Tibial artery (tissue), 4 donors: ENCODE measurements at regions not wholly inside any gene's neighbourhood (a gene's known extent, or its start where the extent isn't known, plus 50 kb on each side); places are given as distances from the start of the nearest gene placed in this dataset.

Experiments used
- DNase-seq, 2 donors: peaks; one replicate each; pipeline ENCODE4 v3.0.0-alpha.2; 2019
- H3K27ac ChIP-seq, 2 donors: fragments of 200-600 bp; sonication (generic) in 1 of 2; 1 replicate in 1 of 2; 2 replicates in 1 of 2; pipeline ENCODE4 v1.5.1; 2018 to 2019; ENCODE audit warnings: mild to moderate bottlenecking in 1 of 2
- H3K27me3 ChIP-seq, 2 donors: fragments of 200-600 bp; sonication (generic) in 1 of 2; one replicate each; pipeline versions ENCODE4 v1.5.1 to v1.6.0; 2016 to 2019
- H3K36me3 ChIP-seq, 3 donors: fragments of 200-600 bp; sonication (generic) in 2 of 3; one replicate each; pipeline ENCODE4 v1.5.1; 2016 to 2019; ENCODE audit warnings: mild to moderate bottlenecking in 2 of 3
- H3K4me1 ChIP-seq, 4 donors: fragments of 200-600 bp; sonication (generic) in 2 of 4; 1 replicate in 3 of 4; 2 replicates in 1 of 4; pipeline ENCODE4 v1.5.1; 2016 to 2019
- H3K4me3 ChIP-seq, 2 donors: fragments of 200-600 bp; sonication (generic) in 1 of 2; 1 replicate in 1 of 2; 2 replicates in 1 of 2; pipeline ENCODE4 v1.5.1; 2018 to 2019; ENCODE audit warnings: mild to moderate bottlenecking in 2 of 2
- H3K9me3 ChIP-seq, 3 donors: fragments of 200-600 bp; sonication (generic) in 1 of 3; one replicate each; pipeline ENCODE4 v1.5.1; 2016 to 2019
- CTCF ChIP-seq, 2 experiments: fragments of 200-600 bp in 1 of 2; fragments of 450-650 bp in 1 of 2; IDR thresholded peaks; one replicate each; pipeline ENCODE4 v1.5.1; 2017 to 2019; ENCODE audit warnings: antibody characterized with exemption in 2 of 2, mild to moderate bottlenecking in 1 of 2, moderate library complexity in 1 of 2
- intact Hi-C: fragments of 100-400 bp; cut with DNase I; formaldehyde crosslinking; loops from one replicate; pipeline ENCODE4 v1.15.0; 2023; ENCODE audit warnings: low total_unique reads

GRCh38 chr2:20130821-20131645, 79.6 kb upstream of the LAPTM4A start:
- intact Hi-C loops, result loop anchor here (10.0 kb wide), 1 partner anchor 94 kb away; the partner anchor contains the start of gene SDC1
- Histone ChIP-seq H3K36me3 (no peaks in the 10 kb centered on the region), H3K27ac (no peak overlapping the region), H3K9me3 (no peaks in the 10 kb centered on the region), H3K4me3 (no peak overlapping the region), H3K27me3 (peaks cover 0 to 30% of the 10 kb centered on the region in 2 donors), H3K4me1 (no peaks in the 10 kb centered on the region)
- no peak for TF ChIP-seq CTCF (IDR thresholded peaks at IDR 0.05)
- no peak for DNase-seq

DNA sequence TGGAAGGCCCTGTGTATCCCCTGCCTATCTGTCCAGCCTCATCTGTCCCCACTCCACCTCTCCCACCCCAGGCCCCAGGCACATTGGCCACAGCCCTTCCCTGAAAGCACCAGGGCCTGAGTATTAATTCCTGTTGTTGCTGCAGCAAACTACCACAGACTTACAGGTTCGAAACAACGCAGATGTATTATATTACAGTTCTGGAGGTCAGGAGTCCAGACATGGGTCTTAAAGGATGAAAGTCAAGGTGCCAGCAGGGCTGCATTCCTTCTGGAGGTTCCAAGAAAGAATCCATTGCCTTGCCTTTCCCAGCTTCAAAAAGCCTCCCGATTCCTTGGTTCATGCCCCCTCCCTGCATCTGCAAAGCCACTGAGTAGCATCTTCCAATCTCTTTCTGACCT, 78.7 kb upstream of the LAPTM4A start:
- Histone ChIP-seq H3K27ac (no peak overlapping the region), H3K36me3 (no peaks in the 10 kb centered on the region), H3K4me3 (no peak overlapping the region), H3K9me3 (no peaks in the 10 kb centered on the region), H3K27me3 (peaks cover 0 to 29% of the 10 kb centered on the region in 2 donors), H3K4me1 (no peaks in the 10 kb centered on the region)
- TF ChIP-seq CTCF (IDR thresholded peaks at IDR 0.05), result no peak
- DNase-seq, result no peak
- intact Hi-C loops, result loop anchor here (10.0 kb wide), 1 partner anchor 95 kb away; the partner anchor contains the start of gene SDC1

DNA sequence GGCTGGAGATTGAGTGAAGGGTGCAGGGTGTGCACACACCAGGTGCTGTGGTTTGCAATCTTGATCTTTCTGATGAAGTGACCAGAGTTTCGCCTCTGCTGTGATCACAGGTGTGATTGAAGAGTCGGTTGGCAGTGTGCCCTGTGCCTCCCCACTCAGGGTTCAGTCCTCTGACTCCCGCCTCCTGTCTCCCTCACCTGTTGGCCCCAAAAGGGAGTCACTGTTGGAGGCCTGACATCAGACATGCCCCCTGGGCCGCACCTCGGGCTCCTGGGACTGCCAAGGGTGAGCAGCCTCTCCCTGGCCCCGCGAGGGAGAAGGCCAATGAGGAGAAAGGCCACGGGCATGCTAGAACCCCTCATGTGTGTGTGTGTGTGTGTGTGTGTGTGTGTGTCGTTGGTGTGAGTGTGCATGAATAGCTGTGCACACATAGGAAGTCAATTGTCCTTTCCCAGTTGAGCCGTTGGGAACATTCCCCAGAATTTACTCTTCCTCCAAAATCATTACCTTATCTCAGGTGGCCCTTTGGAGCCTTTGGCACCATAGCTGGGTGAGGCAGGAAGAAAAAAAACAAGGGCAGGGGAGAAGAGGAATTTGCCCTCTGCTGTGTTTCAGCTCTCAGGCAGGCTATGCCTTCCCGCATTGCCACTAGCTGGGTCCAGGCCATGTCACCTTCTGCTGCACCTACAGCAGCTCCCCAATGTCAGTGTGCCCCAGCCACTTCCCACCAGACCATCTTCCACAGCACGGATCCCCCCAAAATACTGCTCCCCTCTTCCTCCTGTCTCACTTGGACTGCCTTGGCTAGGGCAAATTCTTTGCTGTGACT, 78.1 kb upstream of the LAPTM4A start:
- intact Hi-C loops, result loop anchor here (10.0 kb wide), 1 partner anchor 95 kb away; the partner anchor contains the start of gene SDC1
- H3K9me3 ChIP-seq, result no peaks in the 10 kb centered on the region
- H3K4me3 ChIP-seq, result no peak overlapping the region
- H3K36me3 ChIP-seq, result no peaks in the 10 kb centered on the region
- no peak overlapping the region for H3K27ac ChIP-seq
- DNase-seq, result no peak
- TF ChIP-seq CTCF (IDR thresholded peaks at IDR 0.05), result no peak
- H3K4me1 ChIP-seq, result no peaks in the 10 kb centered on the region
- peaks cover 0 to 23% of the 10 kb centered on the region in 2 donors for H3K27me3 ChIP-seq

- DNase-seq, result no peak
- Histone ChIP-seq H3K27me3 (peaks cover 0 to 16% of the 10 kb centered on the region in 2 donors), H3K27ac (no peak overlapping the region), H3K4me3 (no peak overlapping the region), H3K4me1 (no peaks in the 10 kb centered on the region), H3K9me3 (no peaks in the 10 kb centered on the region), H3K36me3 (no peaks in the 10 kb centered on the region)
- TF ChIP-seq CTCF (IDR thresholded peaks at IDR 0.05), result no peak
- intact Hi-C loops, result no loop called here
Measured at GRCh38 chr2:20128506-20129330, 77.3 kb upstream of the LAPTM4A start.

- Histone ChIP-seq H3K27me3 (peaks cover 0 to 2% of the 10 kb centered on the region in 2 donors), H3K4me3 (no peak overlapping the region), H3K36me3 (no peaks in the 10 kb centered on the region), H3K4me1 (no peaks in the 10 kb centered on the region), H3K9me3 (no peaks in the 10 kb centered on the region), H3K27ac (no peak overlapping the region)
- no peak for TF ChIP-seq CTCF (IDR thresholded peaks at IDR 0.05)
- no peak for DNase-seq
- intact Hi-C loops, result no loop called here
Measured at GRCh38 chr2:20126469-20126868, 75.0 kb upstream of the LAPTM4A start.
